ENCODE measurements at regions not wholly inside any gene's neighbourhood (a gene's known extent, or its start where the extent isn't known, plus 50 kb on each side); places are given as distances from the start of the nearest gene placed in this dataset.

DNA sequence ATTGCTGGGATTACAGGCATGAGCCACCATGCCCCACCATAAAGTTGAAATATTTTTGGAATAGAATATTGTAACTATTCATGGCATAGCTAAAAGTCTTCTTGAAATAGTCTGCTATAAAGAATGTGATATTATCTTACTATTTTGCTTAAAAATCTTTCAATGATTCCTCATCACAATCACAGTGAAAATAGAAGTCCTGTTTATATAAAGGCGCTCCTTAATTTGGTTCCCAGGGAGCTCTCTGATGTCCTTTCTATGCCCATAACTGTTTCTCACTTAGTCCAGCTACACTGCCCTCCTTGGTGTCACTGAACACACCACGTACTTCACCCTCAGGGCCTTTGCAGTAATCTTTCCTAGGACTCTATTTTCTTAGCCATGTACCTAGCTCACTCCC is 331.7 kb upstream of the GIMD1 start:
- Histone ChIP-seq H3K9ac (ENCODE audit: insufficient read length, low read depth) (no peak overlapping the region), H3K27me3 (ENCODE audit: insufficient read depth, insufficient read length) (no peaks in the 10 kb centered on the region), H3K9me3 (ENCODE audit: insufficient read depth, low read length) (no peaks in the 10 kb centered on the region), H3K4me1 (ENCODE audit: insufficient read depth, insufficient read length) (no peaks in the 10 kb centered on the region), H3K36me3 (ENCODE audit: insufficient read depth, insufficient read length, low read length) (no peaks in the 10 kb centered on the region), H3K4me3 (ENCODE audit: insufficient read length, low read depth) (no peak overlapping the region)
- DNase-seq (ENCODE audit: low read depth, low spot score): no peak
- TF ChIP-seq ZNF274 (IDR thresholded peaks at IDR 0.05; ENCODE audit: low read depth, low read length) (no peak), YY1 (IDR thresholded peaks at IDR 0.05; ENCODE audit: insufficient read depth, insufficient read length) (no peak), SUZ12 (IDR thresholded peaks at IDR 0.05; ENCODE audit: extremely low read depth, insufficient read depth, insufficient read length) (no peak)

GRCh38 chr4:106698621-106699195 is 330.1 kb upstream of the GIMD1 start:
- no peak overlapping the region for H3K9ac ChIP-seq (ENCODE audit: insufficient read length, low read depth)
- H3K4me1 ChIP-seq (ENCODE audit: insufficient read depth, insufficient read length): no peaks in the 10 kb centered on the region
- no peaks in the 10 kb centered on the region for H3K27me3 ChIP-seq (ENCODE audit: insufficient read depth, insufficient read length)
- TF ChIP-seq YY1 (IDR thresholded peaks at IDR 0.05; ENCODE audit: insufficient read depth, insufficient read length) (no peak), ZNF274 (IDR thresholded peaks at IDR 0.05; ENCODE audit: low read depth, low read length) (no peak), SUZ12 (IDR thresholded peaks at IDR 0.05; ENCODE audit: extremely low read depth, insufficient read depth, insufficient read length) (no peak)
- no peak for DNase-seq (ENCODE audit: low read depth, low spot score)
- no peaks in the 10 kb centered on the region for H3K9me3 ChIP-seq (ENCODE audit: insufficient read depth, low read length)
- no peak overlapping the region for H3K4me3 ChIP-seq (ENCODE audit: insufficient read length, low read depth)
- H3K36me3 ChIP-seq (ENCODE audit: insufficient read depth, insufficient read length, low read length): no peaks in the 10 kb centered on the region

DNA sequence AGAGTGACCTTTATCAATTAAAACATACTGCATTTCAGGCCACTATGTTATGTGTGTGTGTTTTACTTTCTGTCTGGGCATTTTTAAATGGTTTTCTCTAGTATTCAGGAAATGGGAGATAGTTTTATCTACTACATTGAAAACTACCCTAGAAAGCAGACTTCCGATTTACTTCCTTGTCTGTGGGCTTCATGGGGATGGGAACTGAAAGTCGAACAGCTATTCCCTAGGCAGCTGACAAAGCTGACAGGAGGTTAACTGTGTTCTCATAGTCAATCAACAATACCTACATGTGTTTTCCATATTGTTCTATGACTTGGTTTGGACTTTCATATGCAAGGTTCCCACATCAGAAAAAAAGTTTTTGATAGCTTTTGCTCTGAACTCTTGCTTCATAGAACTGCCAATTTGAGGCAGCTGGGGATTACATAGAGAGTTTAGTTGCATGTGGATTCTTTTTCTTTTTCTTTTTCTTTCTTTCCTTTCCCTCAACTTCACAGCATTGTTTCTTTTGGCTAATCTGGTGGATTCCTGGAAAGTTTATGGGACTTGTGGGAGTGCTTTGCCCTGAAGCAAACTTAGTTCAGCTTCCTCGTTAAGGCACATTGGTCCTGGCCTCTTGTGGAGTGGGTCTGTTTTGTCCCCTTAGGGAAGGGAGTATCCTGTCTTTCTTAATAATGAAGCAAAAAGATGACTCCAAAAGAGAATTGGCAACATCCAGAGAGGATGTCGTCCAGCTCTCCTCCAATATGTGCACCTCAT is 327.1 kb upstream of the GIMD1 start:
- TF ChIP-seq YY1 (IDR thresholded peaks at IDR 0.05; ENCODE audit: insufficient read depth, insufficient read length): no peak
- no peak for TF ChIP-seq ZNF274 (IDR thresholded peaks at IDR 0.05; ENCODE audit: low read depth, low read length)
- TF ChIP-seq SUZ12 (IDR thresholded peaks at IDR 0.05; ENCODE audit: extremely low read depth, insufficient read depth, insufficient read length): no peak
- H3K4me3 ChIP-seq (ENCODE audit: insufficient read length, low read depth): no peak overlapping the region

DNA sequence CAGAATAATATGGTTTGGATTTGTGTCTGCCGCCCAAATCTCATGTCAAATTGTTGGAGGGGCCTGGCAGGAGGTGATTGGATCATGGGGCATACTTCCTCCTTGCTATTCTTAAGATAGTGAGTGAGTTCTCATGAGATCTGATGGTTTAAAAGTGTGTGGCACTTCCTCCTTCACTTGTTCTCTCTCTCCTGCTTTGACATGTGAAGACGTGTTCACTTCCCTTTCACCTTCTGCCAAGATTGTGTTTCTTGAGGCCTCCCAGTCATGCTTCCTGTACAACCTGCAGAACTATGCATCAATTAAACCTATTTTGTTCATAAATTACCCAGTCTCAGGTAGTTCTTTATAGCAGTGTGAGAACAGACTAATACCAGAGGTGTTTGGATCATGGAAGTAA is 325.7 kb upstream of the GIMD1 start:
- TF ChIP-seq SUZ12 (IDR thresholded peaks at IDR 0.05; ENCODE audit: extremely low read depth, insufficient read depth, insufficient read length) (no peak), ZNF274 (IDR thresholded peaks at IDR 0.05; ENCODE audit: low read depth, low read length) (no peak), YY1 (IDR thresholded peaks at IDR 0.05; ENCODE audit: insufficient read depth, insufficient read length) (no peak)
- Histone ChIP-seq H3K4me3 (ENCODE audit: insufficient read length, low read depth) (no peak overlapping the region), H3K27me3 (ENCODE audit: insufficient read depth, insufficient read length) (no peaks in the 10 kb centered on the region), H3K36me3 (ENCODE audit: insufficient read depth, insufficient read length, low read length) (no peaks in the 10 kb centered on the region), H3K9ac (ENCODE audit: insufficient read length, low read depth) (no peak overlapping the region), H3K9me3 (ENCODE audit: insufficient read depth, low read length) (no peaks in the 10 kb centered on the region), H3K4me1 (ENCODE audit: insufficient read depth, insufficient read length) (no peaks in the 10 kb centered on the region)
- DNase-seq (ENCODE audit: low read depth, low spot score): no peak

More for the DNA sequence above, 327.1 kb upstream of the GIMD1 start:
- Histone ChIP-seq H3K27me3 (ENCODE audit: insufficient read depth, insufficient read length) (no peaks in the 10 kb centered on the region), H3K4me1 (ENCODE audit: insufficient read depth, insufficient read length) (no peaks in the 10 kb centered on the region), H3K36me3 (ENCODE audit: insufficient read depth, insufficient read length, low read length) (no peaks in the 10 kb centered on the region), H3K9me3 (ENCODE audit: insufficient read depth, low read length) (no peaks in the 10 kb centered on the region), H3K9ac (ENCODE audit: insufficient read length, low read depth) (no peak overlapping the region)
- no peak for DNase-seq (ENCODE audit: low read depth, low spot score)

- Histone ChIP-seq H3K9ac (ENCODE audit: insufficient read length, low read depth) (no peak overlapping the region), H3K36me3 (ENCODE audit: insufficient read depth, insufficient read length, low read length) (no peaks in the 10 kb centered on the region), H3K4me3 (ENCODE audit: insufficient read length, low read depth) (no peak overlapping the region), H3K9me3 (ENCODE audit: insufficient read depth, low read length) (no peaks in the 10 kb centered on the region), H3K27me3 (ENCODE audit: insufficient read depth, insufficient read length) (no peaks in the 10 kb centered on the region), H3K4me1 (ENCODE audit: insufficient read depth, insufficient read length) (no peaks in the 10 kb centered on the region)
- DNase-seq (ENCODE audit: low read depth, low spot score): no peak
- TF ChIP-seq ZNF274 (IDR thresholded peaks at IDR 0.05; ENCODE audit: low read depth, low read length): no peak
- TF ChIP-seq YY1 (IDR thresholded peaks at IDR 0.05; ENCODE audit: insufficient read depth, insufficient read length): no peak
- no peak for TF ChIP-seq SUZ12 (IDR thresholded peaks at IDR 0.05; ENCODE audit: extremely low read depth, insufficient read depth, insufficient read length)
Measured at GRCh38 chr4:106691749-106692148, 323.2 kb upstream of the GIMD1 start.

- H3K4me3 ChIP-seq (ENCODE audit: insufficient read length, low read depth): no peak overlapping the region
- no peak for DNase-seq (ENCODE audit: low read depth, low spot score)
- no peak overlapping the region for H3K9ac ChIP-seq (ENCODE audit: insufficient read length, low read depth)
- H3K4me1 ChIP-seq (ENCODE audit: insufficient read depth, insufficient read length): no peaks in the 10 kb centered on the region
- H3K36me3 ChIP-seq (ENCODE audit: insufficient read depth, insufficient read length, low read length): no peaks in the 10 kb centered on the region
- no peaks in the 10 kb centered on the region for H3K9me3 ChIP-seq (ENCODE audit: insufficient read depth, low read length)
- TF ChIP-seq YY1 (IDR thresholded peaks at IDR 0.05; ENCODE audit: insufficient read depth, insufficient read length) (no peak), ZNF274 (IDR thresholded peaks at IDR 0.05; ENCODE audit: low read depth, low read length) (no peak), SUZ12 (IDR thresholded peaks at IDR 0.05; ENCODE audit: extremely low read depth, insufficient read depth, insufficient read length) (no peak)
- no peaks in the 10 kb centered on the region for H3K27me3 ChIP-seq (ENCODE audit: insufficient read depth, insufficient read length)
Measured at GRCh38 chr4:106690487-106690886, 321.9 kb upstream of the GIMD1 start.

GRCh38 chr4:106687026-106687425 is 318.4 kb upstream of the GIMD1 start:
- no peak for TF ChIP-seq ZNF274 (IDR thresholded peaks at IDR 0.05; ENCODE audit: low read depth, low read length)
- no peak overlapping the region for H3K4me3 ChIP-seq (ENCODE audit: insufficient read length, low read depth)
- no peaks in the 10 kb centered on the region for H3K27me3 ChIP-seq (ENCODE audit: insufficient read depth, insufficient read length)
- DNase-seq (ENCODE audit: low read depth, low spot score): no peak
- H3K4me1 ChIP-seq (ENCODE audit: insufficient read depth, insufficient read length): no peaks in the 10 kb centered on the region
- no peak overlapping the region for H3K9ac ChIP-seq (ENCODE audit: insufficient read length, low read depth)
- H3K36me3 ChIP-seq (ENCODE audit: insufficient read depth, insufficient read length, low read length): no peaks in the 10 kb centered on the region
- no peaks in the 10 kb centered on the region for H3K9me3 ChIP-seq (ENCODE audit: insufficient read depth, low read length)
